ENCODE measurements at regions not wholly inside any gene's neighbourhood (a gene's known extent, or its start where the extent isn't known, plus 50 kb on each side); places are given as distances from the start of the nearest gene placed in this dataset.

DNA sequence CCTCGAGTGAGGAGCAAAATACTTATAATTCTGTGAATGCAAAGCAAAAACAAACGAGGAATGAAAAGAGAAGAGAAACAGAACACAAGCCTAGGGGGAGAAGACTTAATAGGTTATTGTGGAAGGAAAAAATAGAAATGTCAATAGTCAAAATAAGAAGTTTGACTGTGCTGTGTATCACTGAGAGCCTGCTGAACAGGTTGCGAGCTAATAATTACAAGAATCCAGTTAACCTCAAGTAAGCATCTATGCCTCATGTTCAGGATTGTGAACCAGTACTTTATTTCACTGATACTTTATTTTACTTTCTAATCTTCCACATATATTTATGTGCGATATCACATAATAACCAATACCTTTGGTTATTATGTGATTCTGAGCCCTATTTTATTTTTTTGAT lies 316.7 kb downstream of the OTUD1 start:
- no peak for DNase-seq (ENCODE audit: extremely low spot score)
- TF ChIP-seq SP1 (IDR thresholded peaks at IDR 0.05) (no peak), FOXA1 (IDR thresholded peaks at IDR 0.05) (no peak), NFRKB (IDR thresholded peaks at IDR 0.05) (no peak), ARNT (IDR thresholded peaks at IDR 0.05) (no peak)
- ChIA-PET CTCF (no interaction called here), POLR2A (no interaction called here)

DNA sequence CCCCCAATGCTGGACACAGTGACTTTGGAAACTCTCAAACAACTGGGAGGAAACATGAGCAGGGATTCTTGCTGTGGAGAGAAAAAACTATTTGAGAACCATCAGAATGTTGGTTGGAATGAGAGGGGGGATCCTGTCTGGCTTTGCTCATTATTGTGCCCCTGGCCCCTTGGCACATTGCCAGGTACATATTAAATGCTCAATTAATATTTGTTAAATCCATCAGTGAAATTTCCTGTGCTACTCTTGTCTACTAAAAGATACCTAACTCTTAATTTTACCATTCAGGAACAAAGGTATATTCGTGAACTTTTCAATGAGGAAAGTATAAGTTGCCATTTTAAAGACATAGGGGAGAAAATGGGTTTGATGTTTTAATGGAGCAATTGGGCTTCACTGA lies 329.4 kb downstream of the OTUD1 start:
- TF ChIP-seq NFRKB (IDR thresholded peaks at IDR 0.05) (no peak), ARNT (IDR thresholded peaks at IDR 0.05) (no peak)
- TF ChIP-seq, protein P1, sequence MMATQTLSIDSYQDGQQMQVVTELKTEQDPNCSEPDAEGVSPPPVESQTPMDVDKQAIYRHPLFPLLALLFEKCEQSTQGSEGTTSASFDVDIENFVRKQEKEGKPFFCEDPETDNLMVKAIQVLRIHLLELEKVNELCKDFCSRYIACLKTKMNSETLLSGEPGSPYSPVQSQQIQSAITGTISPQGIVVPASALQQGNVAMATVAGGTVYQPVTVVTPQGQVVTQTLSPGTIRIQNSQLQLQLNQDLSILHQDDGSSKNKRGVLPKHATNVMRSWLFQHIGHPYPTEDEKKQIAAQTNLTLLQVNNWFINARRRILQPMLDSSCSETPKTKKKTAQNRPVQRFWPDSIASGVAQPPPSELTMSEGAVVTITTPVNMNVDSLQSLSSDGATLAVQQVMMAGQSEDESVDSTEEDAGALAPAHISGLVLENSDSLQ (IDR thresholded peaks at IDR 0.05), result no peak
- no peak for DNase-seq (ENCODE audit: extremely low spot score)
- POLR2A ChIA-PET, result no interaction called here
- CTCF ChIA-PET, result no interaction called here

DNA sequence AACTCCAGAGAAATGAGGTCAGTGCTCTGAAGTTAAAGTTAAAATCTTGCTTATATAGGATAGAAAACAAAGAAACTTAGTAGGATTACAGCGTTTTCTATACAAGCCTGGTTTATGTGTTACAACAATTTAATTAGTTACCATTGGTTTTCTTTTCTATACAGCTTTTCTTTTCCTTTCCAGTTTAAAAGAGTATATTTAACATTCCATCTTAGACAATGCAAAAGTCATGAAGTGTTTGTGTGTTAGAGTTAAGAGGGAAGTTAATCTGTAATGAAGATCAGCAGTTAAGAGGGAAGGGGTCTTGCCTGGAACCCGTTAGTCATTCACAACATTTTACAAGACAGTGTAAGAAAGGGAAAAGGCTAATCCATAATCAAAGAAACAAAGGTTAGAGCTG lies 338.3 kb downstream of the OTUD1 start:
- POLR2A ChIA-PET, result no interaction called here
- no peak for TF ChIP-seq HDGF (IDR thresholded peaks at IDR 0.05; ENCODE audit: borderline replicate concordance)
- TF ChIP-seq ELF4 (IDR thresholded peaks at IDR 0.05), result no peak
- TF ChIP-seq SUZ12 (IDR thresholded peaks at IDR 0.05), result no peak
- TF ChIP-seq ARNT (IDR thresholded peaks at IDR 0.05), result no peak
- no peak for TF ChIP-seq TARDBP (IDR thresholded peaks at IDR 0.05)
- TF ChIP-seq ZNF384 (IDR thresholded peaks at IDR 0.05), result no peak
- TF ChIP-seq CTBP1 (IDR thresholded peaks at IDR 0.05; ENCODE audit: borderline replicate concordance), result no peak
- no peak for TF ChIP-seq L3MBTL2 (conservative IDR thresholded peaks at IDR 0.05)
- no peak for TF ChIP-seq NFRKB (IDR thresholded peaks at IDR 0.05)
- TF ChIP-seq FOXM1 (IDR thresholded peaks at IDR 0.05; ENCODE audit: borderline replicate concordance), result no peak
- CTCF ChIA-PET, result no interaction called here
- no peak for DNase-seq (ENCODE audit: extremely low spot score)

DNA sequence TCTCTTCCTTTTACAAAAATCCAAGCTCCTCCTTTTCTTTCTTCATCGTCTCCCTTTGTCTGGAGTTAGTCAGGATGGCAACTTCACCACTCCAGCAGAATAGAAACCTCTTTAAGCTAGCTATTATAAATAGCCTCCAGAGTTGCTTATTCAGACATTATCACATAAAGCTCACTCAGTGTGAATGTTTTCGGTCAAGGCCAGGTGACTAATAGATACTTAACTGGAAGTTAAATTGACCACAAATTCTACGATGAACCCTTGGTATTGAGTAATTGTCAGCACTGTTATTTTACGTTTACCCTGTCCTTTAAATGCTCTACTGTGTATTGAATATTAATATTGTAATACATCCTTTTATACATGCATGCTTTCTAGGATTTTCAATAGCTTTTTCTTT lies 340.4 kb downstream of the OTUD1 start:
- CTCF ChIA-PET, result no interaction called here
- DNase-seq (ENCODE audit: extremely low spot score), result no peak
- TF ChIP-seq, protein P1 (IDR thresholded peaks at IDR 0.05), result no peak
- no peak for TF ChIP-seq LEF1 (IDR thresholded peaks at IDR 0.05; ENCODE audit: borderline replicate concordance)
- no peak for TF ChIP-seq FOXK2 (IDR thresholded peaks at IDR 0.05)
- TF ChIP-seq HDGF (IDR thresholded peaks at IDR 0.05; ENCODE audit: borderline replicate concordance), result no peak
- TF ChIP-seq NFRKB (IDR thresholded peaks at IDR 0.05), result no peak
- TF ChIP-seq ARNT (IDR thresholded peaks at IDR 0.05), result no peak
- no peak for TF ChIP-seq FOXA1 (IDR thresholded peaks at IDR 0.05)
- no peak for TF ChIP-seq FOXM1 (IDR thresholded peaks at IDR 0.05; ENCODE audit: borderline replicate concordance)
- TF ChIP-seq CTBP1 (IDR thresholded peaks at IDR 0.05; ENCODE audit: borderline replicate concordance), result no peak
- TF ChIP-seq ELF4 (IDR thresholded peaks at IDR 0.05), result no peak
- no peak for TF ChIP-seq SUZ12 (IDR thresholded peaks at IDR 0.05)
- POLR2A ChIA-PET, result no interaction called here

DNA sequence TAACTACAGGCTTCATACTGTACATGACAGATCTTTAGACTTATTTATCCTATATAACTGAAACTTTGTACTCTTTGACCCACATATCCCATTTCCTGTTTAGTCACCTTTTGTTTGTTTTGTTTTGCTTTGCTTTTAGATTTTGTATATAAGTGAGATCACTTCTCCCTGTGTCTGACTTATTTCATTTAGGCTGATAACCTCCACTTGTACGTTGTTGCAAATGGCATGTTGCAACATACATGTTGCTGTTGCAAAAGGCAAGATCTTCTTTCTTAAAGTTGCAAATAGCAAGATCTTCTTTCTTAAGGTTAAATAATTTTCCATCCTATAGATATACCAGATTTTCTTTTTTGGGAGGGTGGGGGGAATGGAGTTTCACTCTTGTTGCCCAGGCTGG lies 341.5 kb downstream of the OTUD1 start:
- POLR2A ChIA-PET, result no interaction called here
- CTCF ChIA-PET, result no interaction called here
- no peak for TF ChIP-seq SUZ12 (IDR thresholded peaks at IDR 0.05)
- no peak for TF ChIP-seq CTBP1 (IDR thresholded peaks at IDR 0.05; ENCODE audit: borderline replicate concordance)
- no peak for TF ChIP-seq ZNF384 (IDR thresholded peaks at IDR 0.05)
- TF ChIP-seq NFRKB (IDR thresholded peaks at IDR 0.05), result no peak
- TF ChIP-seq HDGF (IDR thresholded peaks at IDR 0.05; ENCODE audit: borderline replicate concordance), result no peak
- TF ChIP-seq LEF1 (IDR thresholded peaks at IDR 0.05; ENCODE audit: borderline replicate concordance), result no peak
- TF ChIP-seq FOXM1 (IDR thresholded peaks at IDR 0.05; ENCODE audit: borderline replicate concordance), result no peak
- TF ChIP-seq FOXK2 (IDR thresholded peaks at IDR 0.05), result no peak
- no peak for TF ChIP-seq BHLHE40 (IDR thresholded peaks at IDR 0.05; ENCODE audit: borderline replicate concordance)
- TF ChIP-seq L3MBTL2 (conservative IDR thresholded peaks at IDR 0.05), result no peak
- no peak for TF ChIP-seq SP1 (IDR thresholded peaks at IDR 0.05)
- TF ChIP-seq, protein P1 (IDR thresholded peaks at IDR 0.05), result no peak
- TF ChIP-seq FOXA1 (IDR thresholded peaks at IDR 0.05), result no peak
- no peak for TF ChIP-seq ELF4 (IDR thresholded peaks at IDR 0.05)
- TF ChIP-seq TARDBP (IDR thresholded peaks at IDR 0.05), result no peak
- no peak for TF ChIP-seq ARNT (IDR thresholded peaks at IDR 0.05)
- no peak for DNase-seq (ENCODE audit: extremely low spot score)

DNA sequence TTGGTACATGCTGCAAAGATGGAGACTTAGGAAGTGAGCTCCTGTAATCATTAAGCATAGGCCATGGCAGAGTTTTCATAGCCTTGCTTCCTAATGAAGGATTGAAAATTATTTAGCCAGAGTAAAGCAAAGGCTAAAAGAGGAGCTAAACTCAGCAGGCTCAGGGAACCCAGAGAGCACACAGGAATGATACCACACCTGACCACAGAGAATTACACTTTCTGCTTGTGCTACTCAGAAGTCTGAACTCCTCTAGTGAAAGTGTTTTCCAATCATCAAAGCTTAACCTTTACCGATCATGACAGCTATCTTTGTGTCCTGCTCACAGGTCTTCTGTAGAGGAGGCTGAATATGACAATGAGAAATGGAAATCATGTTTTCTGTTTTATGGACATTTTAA lies 347.7 kb downstream of the OTUD1 start:
- POLR2A ChIA-PET, result no interaction called here
- TF ChIP-seq L3MBTL2 (conservative IDR thresholded peaks at IDR 0.05) (no peak), ARNT (IDR thresholded peaks at IDR 0.05) (no peak), CTBP1 (IDR thresholded peaks at IDR 0.05; ENCODE audit: borderline replicate concordance) (no peak), TARDBP (IDR thresholded peaks at IDR 0.05) (no peak), ELF4 (IDR thresholded peaks at IDR 0.05) (no peak), SP1 (IDR thresholded peaks at IDR 0.05) (no peak), ZNF384 (IDR thresholded peaks at IDR 0.05) (no peak), NFRKB (IDR thresholded peaks at IDR 0.05) (no peak), SUZ12 (IDR thresholded peaks at IDR 0.05) (no peak), BHLHE40 (IDR thresholded peaks at IDR 0.05; ENCODE audit: borderline replicate concordance) (no peak), FOXA1 (IDR thresholded peaks at IDR 0.05) (no peak), FOXM1 (IDR thresholded peaks at IDR 0.05; ENCODE audit: borderline replicate concordance) (no peak), HDGF (IDR thresholded peaks at IDR 0.05; ENCODE audit: borderline replicate concordance) (no peak), FOXK2 (IDR thresholded peaks at IDR 0.05) (no peak), LEF1 (IDR thresholded peaks at IDR 0.05; ENCODE audit: borderline replicate concordance) (no peak)
- TF ChIP-seq, protein P1 (IDR thresholded peaks at IDR 0.05), result no peak
- no peak for DNase-seq (ENCODE audit: extremely low spot score)
- CTCF ChIA-PET, result no interaction called here

All from HEK293T (cell line).